ENCODE measurements at regions not wholly inside any gene's neighbourhood (a gene's known extent, or its start where the extent isn't known, plus 50 kb on each side); places are given as distances from the start of the nearest gene placed in this dataset.

DNA sequence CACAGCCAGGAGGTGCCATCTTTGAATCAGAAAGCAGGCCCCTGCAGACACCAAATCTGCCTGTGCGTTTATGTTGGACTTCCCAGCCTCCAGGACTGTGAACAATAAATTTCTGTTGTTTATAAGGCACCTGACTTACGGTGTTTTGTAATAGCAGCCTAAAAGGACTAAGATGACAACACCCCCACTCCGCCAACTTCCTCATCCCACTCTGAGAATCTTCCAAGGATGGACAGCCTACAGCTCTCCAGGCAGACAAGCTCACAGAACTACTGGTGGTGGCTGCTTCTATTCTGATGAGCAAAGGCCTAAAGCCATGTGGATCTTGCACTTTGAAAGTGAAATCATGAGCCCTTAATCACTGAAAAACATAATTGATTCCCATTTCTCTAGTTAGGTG lies 449.2 kb downstream of the TSHZ3 start:
- Mint-ChIP-seq H3K27me3 (ENCODE audit: low read depth) (no peaks in the 10 kb centered on the region), H3K4me3 (no peak overlapping the region), H3K4me1 (peaks cover 36 to 48% of the 10 kb centered on the region in 2 experiments), H3K9me3 (no peaks in the 10 kb centered on the region; a peak in 1 of 5 replicates), H3K36me3 (ENCODE audit: insufficient read depth in 1 of 3, low read depth in 3 of 3) (no peaks in the 10 kb centered on the region; a peak in 1 of 7 replicates), H3K27ac (no peak overlapping the region)
- no peak overlapping the region for H3K27ac ChIP-seq (ENCODE audit: insufficient read length, low read depth, low read length)
- peaks cover 3% of the 10 kb centered on the region for H3K23me2 ChIP-seq (ENCODE audit: insufficient read length, low read depth, low read length, poor library complexity, severe bottlenecking)
- H3K27me3 ChIP-seq (ENCODE audit: insufficient read depth, low read length): no peaks in the 10 kb centered on the region
- no peaks in the 10 kb centered on the region for H3K79me2 ChIP-seq (ENCODE audit: insufficient read depth, low read length)
- no peak overlapping the region for H3K4ac ChIP-seq (ENCODE audit: low read depth, low read length)
- H3K56ac ChIP-seq (ENCODE audit: insufficient read length, low read depth, low read length): no peak overlapping the region
- H2BK120ac ChIP-seq (ENCODE audit: low read depth, low read length, poor library complexity, severe bottlenecking): no peak overlapping the region
- no peak overlapping the region for H3K18ac ChIP-seq (ENCODE audit: insufficient read length, low read depth, low read length)
- H3K9ac ChIP-seq (ENCODE audit: extremely low read depth, insufficient read length, low read length): no peak overlapping the region
- no peak overlapping the region for H2BK5ac ChIP-seq (ENCODE audit: insufficient read length, low read length)
- H2BK12ac ChIP-seq (ENCODE audit: insufficient read length, low read depth, low read length): no peak overlapping the region
- no peaks in the 10 kb centered on the region for H4K20me1 ChIP-seq (ENCODE audit: control insufficient read depth, insufficient read depth, insufficient read length)
- H2BK20ac ChIP-seq (ENCODE audit: low read depth, low read length, poor library complexity, severe bottlenecking): no peak overlapping the region
- H4K5ac ChIP-seq (ENCODE audit: insufficient read length, low read depth, low read length): no peak overlapping the region
- no peak for DNase-seq
- H3K79me1 ChIP-seq (ENCODE audit: insufficient read depth, low read depth, low read length, poor library complexity, severe bottlenecking): no peaks in the 10 kb centered on the region
- no peak overlapping the region for H3K23ac ChIP-seq (ENCODE audit: insufficient read length, low read depth, low read length)
- H2AFZ ChIP-seq (ENCODE audit: low read length): no peak overlapping the region
- TF ChIP-seq, protein P1, sequence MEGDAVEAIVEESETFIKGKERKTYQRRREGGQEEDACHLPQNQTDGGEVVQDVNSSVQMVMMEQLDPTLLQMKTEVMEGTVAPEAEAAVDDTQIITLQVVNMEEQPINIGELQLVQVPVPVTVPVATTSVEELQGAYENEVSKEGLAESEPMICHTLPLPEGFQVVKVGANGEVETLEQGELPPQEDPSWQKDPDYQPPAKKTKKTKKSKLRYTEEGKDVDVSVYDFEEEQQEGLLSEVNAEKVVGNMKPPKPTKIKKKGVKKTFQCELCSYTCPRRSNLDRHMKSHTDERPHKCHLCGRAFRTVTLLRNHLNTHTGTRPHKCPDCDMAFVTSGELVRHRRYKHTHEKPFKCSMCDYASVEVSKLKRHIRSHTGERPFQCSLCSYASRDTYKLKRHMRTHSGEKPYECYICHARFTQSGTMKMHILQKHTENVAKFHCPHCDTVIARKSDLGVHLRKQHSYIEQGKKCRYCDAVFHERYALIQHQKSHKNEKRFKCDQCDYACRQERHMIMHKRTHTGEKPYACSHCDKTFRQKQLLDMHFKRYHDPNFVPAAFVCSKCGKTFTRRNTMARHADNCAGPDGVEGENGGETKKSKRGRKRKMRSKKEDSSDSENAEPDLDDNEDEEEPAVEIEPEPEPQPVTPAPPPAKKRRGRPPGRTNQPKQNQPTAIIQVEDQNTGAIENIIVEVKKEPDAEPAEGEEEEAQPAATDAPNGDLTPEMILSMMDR (conservative IDR thresholded peaks at IDR 0.05): no peak
- no peak overlapping the region for H3T11ph ChIP-seq (ENCODE audit: low read length)
- H3K14ac ChIP-seq (ENCODE audit: insufficient read depth, low read length): no peak overlapping the region
- no peak overlapping the region for H2AK5ac ChIP-seq (ENCODE audit: insufficient read length, low read length)
- H2BK15ac ChIP-seq (ENCODE audit: low read depth, low read length): no peak overlapping the region
- no peak overlapping the region for H4K8ac ChIP-seq (replicated peaks; ENCODE audit: insufficient read length, low read depth, low read length)
- H3K4me2 ChIP-seq (ENCODE audit: insufficient read depth, insufficient read length, low read length): no peak overlapping the region
- H3K9me3 ChIP-seq (ENCODE audit: control insufficient read depth, low read depth, low read length): no peaks in the 10 kb centered on the region
- no CpG with 5 or more reads among the region's 3 CpGs for WGBS (ENCODE audit: extremely low coverage, insufficient read length, low lambda C conversion rate)
- peaks cover 19% of the 10 kb centered on the region; the same call in 1 of the 2 replicates for H3K4me1 ChIP-seq (ENCODE audit: insufficient read depth, low read length)
- H4K91ac ChIP-seq (ENCODE audit: insufficient read length, low read depth, low read length): no peak overlapping the region

All from H9 (cell line).